Stomach (tissue), 8 donors: ENCODE measurements at regions not wholly inside any gene's neighbourhood (a gene's known extent, or its start where the extent isn't known, plus 50 kb on each side); places are given as distances from the start of the nearest gene placed in this dataset.

Experiments used
- DNase-seq, 2 donors: peaks; one replicate each; pipeline versions ENCODE4 v3.0.0 to v3.0.0-alpha.2; 2013 to 2019
- H3K27ac ChIP-seq, 5 donors: fragments of 200-600 bp in 4 of 5; sonication (generic) in 4 of 5; one replicate each; pipeline ENCODE4 v1.5.1; 2013 to 2019; ENCODE audit warnings: mild to moderate bottlenecking in 1 of 5, moderate library complexity in 1 of 5
- H3K27me3 ChIP-seq, 3 donors: fragments of 200-600 bp; sonication (generic); one replicate each; pipeline ENCODE4 v1.5.1; 2017 to 2019; ENCODE audit warnings: mixed run types in 1 of 3
- H3K36me3 ChIP-seq, 4 donors: fragments of 200-600 bp; sonication (generic); 1 replicate in 3 of 4; 2 replicates in 1 of 4; pipeline ENCODE4 v1.5.1; 2016 to 2019
- H3K4me1 ChIP-seq, 4 donors: fragments of 200-600 bp; sonication (generic); one replicate each; pipeline ENCODE4 v1.5.1; 2016 to 2019
- H3K4me3 ChIP-seq, 4 donors: fragments of 200-600 bp; sonication (generic) in 3 of 4; one replicate each; pipeline ENCODE4 v1.5.1; 2016 to 2019; ENCODE audit warnings: mild to moderate bottlenecking in 1 of 4
- H3K9me3 ChIP-seq, 4 donors: fragments of 200-600 bp; sonication (generic); one replicate each; pipeline ENCODE4 v1.5.1; 2016 to 2019
- EP300 ChIP-seq: sonication (generic); formaldehyde crosslinking; IDR thresholded peaks from one replicate; pipeline ENCODE4 v1.6.1; 2017; ENCODE audit warnings: antibody characterized with exemption
- POLR2A ChIP-seq, 4 donors: fragments of 450-650 bp; IDR thresholded peaks; one replicate each; pipeline ENCODE4 v1.6.1; 2016; ENCODE audit warnings: antibody characterized with exemption in 4 of 4, control low read depth in 2 of 4, mild to moderate bottlenecking in 1 of 4, moderate library complexity in 1 of 4
- POLR2AphosphoS5 ChIP-seq, 3 donors: sonication (generic); formaldehyde crosslinking; IDR thresholded peaks; one replicate each; pipeline ENCODE4 v1.6.1; 2016; ENCODE audit warnings: antibody characterized with exemption in 3 of 3
- WGBS, 5 donors: extraction: QIAGEN DNeasy Blood & Tissue Kit in 3 of 5; methylation state at CpG; one replicate each; pipeline versions ENCODE4 v1.1.5 to v1.1.7; 2013 to 2018; 5-methylcytosine and 5-hydroxymethylcytosine counted together
- intact Hi-C: fragments of 100-400 bp; cut with DNase I; formaldehyde crosslinking; loops from one replicate; pipeline ENCODE4 v1.15.1; 2023; ENCODE audit warnings: low total_unique reads
- TF ChIP-seq, protein P1 (sequence below), 7 experiments: fragments of 450-650 bp in 4 of 7; fragments of 200-600 bp in 3 of 7; sonication (generic) in 3 of 7; IDR thresholded peaks; one replicate each; pipeline ENCODE4 v1.5.1; 2016 to 2019; ENCODE audit warnings: antibody characterized with exemption in 7 of 7, control low read depth in 2 of 7, mild to moderate bottlenecking in 1 of 7
- donor health status: healthy with polysubstance abuse.
- donor health status: Bipolar disorder and iron deficiency.
- donor health status: healthy.

DNA sequence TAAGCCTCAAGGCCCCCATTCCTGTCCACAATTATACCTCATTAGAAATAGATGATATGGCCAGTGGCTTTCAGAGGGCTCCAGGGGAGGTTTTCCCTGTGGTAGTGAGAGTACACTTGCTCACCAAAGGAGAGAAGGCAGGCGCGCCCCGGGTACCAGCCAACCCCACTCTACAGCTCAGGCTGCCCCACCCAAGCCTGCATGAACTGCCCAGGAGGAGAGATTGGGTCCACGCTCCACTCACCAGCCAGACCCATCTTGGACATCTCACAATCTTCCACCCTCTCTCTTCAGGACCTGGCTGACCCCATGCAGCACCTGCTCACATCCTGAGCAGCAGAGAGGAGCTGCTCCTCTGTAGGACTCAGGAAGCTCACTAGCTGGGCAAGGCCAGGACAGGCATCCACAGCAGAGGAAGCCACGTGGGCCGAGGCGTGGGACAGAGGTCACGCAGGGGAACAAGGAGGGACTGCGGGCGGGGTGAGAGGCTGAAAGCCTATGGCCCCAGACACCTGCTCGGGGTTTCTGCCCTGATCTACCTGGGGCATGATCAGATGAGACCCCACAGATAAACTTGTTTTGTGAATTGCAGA lies 53.9 kb upstream of the GLI2 start:
- Histone ChIP-seq H3K9me3 (no peaks in the 10 kb centered on the region), H3K27ac (no peak overlapping the region), H3K27me3 (peaks cover 0 to 45% (median 9%) of the 10 kb centered on the region in 3 donors), H3K36me3 (no peaks in the 10 kb centered on the region), H3K4me1 (peaks cover 0 to 18% (median 3%) of the 10 kb centered on the region in 4 donors), H3K4me3 (no peak overlapping the region)
- WGBS, 5 donors: 82 to 96% (median 83%) methylated on average over 11 of the region's 11 CpGs
- intact Hi-C loops: no loop called here
- no peak for DNase-seq
- TF ChIP-seq, protein P1, sequence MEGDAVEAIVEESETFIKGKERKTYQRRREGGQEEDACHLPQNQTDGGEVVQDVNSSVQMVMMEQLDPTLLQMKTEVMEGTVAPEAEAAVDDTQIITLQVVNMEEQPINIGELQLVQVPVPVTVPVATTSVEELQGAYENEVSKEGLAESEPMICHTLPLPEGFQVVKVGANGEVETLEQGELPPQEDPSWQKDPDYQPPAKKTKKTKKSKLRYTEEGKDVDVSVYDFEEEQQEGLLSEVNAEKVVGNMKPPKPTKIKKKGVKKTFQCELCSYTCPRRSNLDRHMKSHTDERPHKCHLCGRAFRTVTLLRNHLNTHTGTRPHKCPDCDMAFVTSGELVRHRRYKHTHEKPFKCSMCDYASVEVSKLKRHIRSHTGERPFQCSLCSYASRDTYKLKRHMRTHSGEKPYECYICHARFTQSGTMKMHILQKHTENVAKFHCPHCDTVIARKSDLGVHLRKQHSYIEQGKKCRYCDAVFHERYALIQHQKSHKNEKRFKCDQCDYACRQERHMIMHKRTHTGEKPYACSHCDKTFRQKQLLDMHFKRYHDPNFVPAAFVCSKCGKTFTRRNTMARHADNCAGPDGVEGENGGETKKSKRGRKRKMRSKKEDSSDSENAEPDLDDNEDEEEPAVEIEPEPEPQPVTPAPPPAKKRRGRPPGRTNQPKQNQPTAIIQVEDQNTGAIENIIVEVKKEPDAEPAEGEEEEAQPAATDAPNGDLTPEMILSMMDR (IDR thresholded peaks at IDR 0.05): no peak
- no peak for TF ChIP-seq EP300
- TF ChIP-seq POLR2AphosphoS5 (IDR thresholded peaks at IDR 0.05): no peak
- TF ChIP-seq POLR2A (IDR thresholded peaks at IDR 0.05): no peak

DNA sequence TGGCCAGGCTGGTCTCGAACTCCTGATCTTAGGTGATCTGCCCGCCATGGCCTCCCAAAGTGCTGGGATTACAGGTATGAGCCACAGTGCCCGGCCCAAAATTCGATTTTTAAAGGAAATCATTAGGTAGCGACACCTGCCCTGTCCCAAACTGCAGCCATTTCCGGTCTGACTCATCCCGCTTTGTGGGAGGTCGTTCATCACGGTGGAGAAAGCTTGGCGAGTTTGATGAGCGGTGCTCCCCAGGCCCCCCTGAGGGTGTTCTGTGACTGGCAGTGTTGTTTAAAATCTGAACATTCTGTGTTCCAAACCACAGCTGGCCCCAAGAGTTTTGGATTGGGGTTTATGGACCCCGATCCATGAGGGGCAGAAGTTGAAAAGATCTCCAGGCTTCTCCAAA lies 53.0 kb upstream of the GLI2 start:
- DNase-seq: no peak
- intact Hi-C loops: no loop called here

DNA sequence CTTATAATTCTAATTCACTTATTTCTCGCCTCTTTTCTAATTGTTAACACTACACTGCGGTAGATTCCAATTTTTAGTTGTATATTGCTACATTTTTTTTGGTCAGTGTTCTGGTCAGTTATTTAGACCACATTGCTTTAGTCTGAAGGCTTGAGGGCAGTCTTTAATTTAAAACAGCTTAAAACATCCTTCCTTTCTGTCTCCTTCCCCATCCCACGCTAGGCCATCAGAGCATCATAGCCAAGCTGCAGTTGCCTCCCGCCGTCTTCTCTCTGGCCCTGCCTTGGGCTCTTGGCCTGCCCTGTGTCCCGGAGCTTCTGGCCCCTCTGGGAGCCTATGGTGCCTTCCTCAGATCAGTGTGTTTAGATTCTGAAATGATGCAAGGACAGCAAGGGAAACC lies 52.6 kb upstream of the GLI2 start:
- Histone ChIP-seq H3K27me3 (peaks cover 0 to 38% (median 9%) of the 10 kb centered on the region in 3 donors), H3K27ac (no peak overlapping the region), H3K4me1 (peaks cover 0 to 18% (median 3%) of the 10 kb centered on the region in 4 donors), H3K36me3 (no peaks in the 10 kb centered on the region), H3K9me3 (no peaks in the 10 kb centered on the region), H3K4me3 (no peak overlapping the region)
- WGBS, 5 donors: 74 to 93% (median 79%) methylated on average over 6 of the region's 6 CpGs
- TF ChIP-seq EP300 (no peak), POLR2AphosphoS5 (IDR thresholded peaks at IDR 0.05) (no peak), POLR2A (IDR thresholded peaks at IDR 0.05) (no peak)
- TF ChIP-seq, protein P1 (IDR thresholded peaks at IDR 0.05): no peak
- no peak for DNase-seq
- intact Hi-C loops: no loop called here

More for the DNA sequence above, 53.0 kb upstream of the GLI2 start:
- Histone ChIP-seq H3K9me3 (no peaks in the 10 kb centered on the region), H3K27ac (no peak overlapping the region), H3K27me3 (peaks cover 0 to 38% (median 9%) of the 10 kb centered on the region in 3 donors), H3K36me3 (no peaks in the 10 kb centered on the region), H3K4me1 (peaks cover 0 to 18% (median 3%) of the 10 kb centered on the region in 4 donors), H3K4me3 (no peak overlapping the region)
- TF ChIP-seq, protein P1 (IDR thresholded peaks at IDR 0.05): no peak
- TF ChIP-seq POLR2AphosphoS5 (IDR thresholded peaks at IDR 0.05) (no peak), POLR2A (IDR thresholded peaks at IDR 0.05) (no peak), EP300 (no peak)
- 68 to 80% (median 76%) methylated on average over 12 of the region's 12 CpGs for WGBS, 5 donors

DNA sequence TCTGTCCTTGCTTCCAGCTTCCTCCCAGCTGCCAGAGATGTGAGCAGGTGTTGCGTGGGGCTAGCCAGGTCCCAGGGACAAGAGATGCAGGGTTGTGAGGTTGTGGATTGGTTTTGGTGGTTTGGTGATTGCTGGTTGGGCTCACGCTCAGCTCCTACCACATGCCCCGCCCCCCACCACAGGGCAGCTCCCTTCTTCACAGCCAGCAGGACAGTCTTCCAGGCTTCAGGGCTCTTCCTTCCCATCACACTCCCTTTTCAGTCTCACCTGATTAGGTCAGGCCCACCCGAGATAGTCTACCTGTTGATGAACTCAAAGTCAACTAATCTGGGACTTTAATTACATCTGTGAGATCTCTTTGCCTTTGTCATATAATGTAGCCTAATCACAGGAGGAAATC lies 52.0 kb upstream of the GLI2 start:
- Histone ChIP-seq H3K36me3 (no peaks in the 10 kb centered on the region), H3K4me1 (peaks cover 0 to 18% (median 3%) of the 10 kb centered on the region in 4 donors), H3K27me3 (peaks cover 0 to 37% (median 9%) of the 10 kb centered on the region in 3 donors), H3K27ac (no peak overlapping the region), H3K9me3 (no peaks in the 10 kb centered on the region), H3K4me3 (no peak overlapping the region)
- WGBS, 5 donors: 65 to 85% (median 76%) methylated on average over 4 of the region's 4 CpGs
- TF ChIP-seq POLR2AphosphoS5 (IDR thresholded peaks at IDR 0.05) (no peak), EP300 (no peak), POLR2A (IDR thresholded peaks at IDR 0.05) (no peak)
- TF ChIP-seq, protein P1 (IDR thresholded peaks at IDR 0.05): no peak
- DNase-seq: no peak
- intact Hi-C loops: no loop called here
